Body of pancreas (tissue), 4 donors: ENCODE measurements at regions not wholly inside any gene's neighbourhood (a gene's known extent, or its start where the extent isn't known, plus 50 kb on each side); places are given as distances from the start of the nearest gene placed in this dataset.
"Not testable (repeated sequence)": the region's sequence is repeated elsewhere in the genome, so short reads cannot be mapped to it uniquely, and the experiment has no call there.

ENCODE experiments used
- ATAC-seq: fragments of 150-250 bp; one replicate; pipeline ENCODE4 v1.9.1; 2016
- DNase-seq, 4 donors: peaks; one replicate each; pipeline ENCODE4 v3.0.0-alpha.2; 2019
- H3K27ac ChIP-seq, 4 donors: fragments of 200-600 bp; sonication (generic); 1 replicate in 3 of 4; 2 replicates in 1 of 4; pipeline versions ENCODE4 v1.5.1 to v1.6.1; 2016 to 2019; ENCODE audit warnings: mild to moderate bottlenecking in 1 of 4, mixed read lengths in 1 of 4, moderate library complexity in 1 of 4
- H3K27me3 ChIP-seq, 2 donors: fragments of 200-600 bp; sonication (generic); one replicate each; pipeline ENCODE4 v1.6.0; 2016; ENCODE audit warnings: mild to moderate bottlenecking in 1 of 2
- H3K36me3 ChIP-seq, 2 donors: fragments of 200-600 bp; sonication (generic); replicated peaks in 1 of 2; 2 replicates each; pipeline ENCODE4 v1.5.1; 2016; ENCODE audit warnings: low read depth in 2 of 2; ENCODE audit not compliant: insufficient read depth in 1 of 2
- H3K4me1 ChIP-seq: fragments of 200-600 bp; sonication (generic); one replicate; pipeline ENCODE4 v1.6.0; 2016
- H3K4me3 ChIP-seq, 2 donors: fragments of 200-600 bp; sonication (generic); 1 replicate in 1 of 2; 2 replicates in 1 of 2; pipeline ENCODE4 v1.5.1; 2016 to 2019
- H3K9me3 ChIP-seq, 3 donors: fragments of 200-600 bp; sonication (generic); 1 replicate in 2 of 3; 2 replicates in 1 of 3; pipeline ENCODE4 v1.5.1; 2016
- WGBS, 2 donors: methylation state at CpG; one replicate each; pipeline ENCODE4 v1.1.5; 2017; 5-methylcytosine and 5-hydroxymethylcytosine counted together
- intact Hi-C: fragments of 100-400 bp; cut with DNase I; formaldehyde crosslinking; loops from one replicate; pipeline ENCODE4 v1.15.1; 2023

GRCh38 chr15:20473465-20473864 lies 68.1 kb downstream of the GOLGA6L6 start:
- H3K36me3 ChIP-seq, ATAC-seq, intact Hi-C loops, H3K4me1 ChIP-seq, H3K4me3 ChIP-seq, H3K27me3 ChIP-seq, H3K9me3 ChIP-seq, H3K27ac ChIP-seq, DNase-seq: not testable (repeated sequence)
- no CpG with 5 or more reads among the region's 2 CpGs for WGBS, 2 donors

- H3K27me3 ChIP-seq, ATAC-seq, intact Hi-C loops, H3K36me3 ChIP-seq, H3K27ac ChIP-seq, H3K4me1 ChIP-seq, H3K9me3 ChIP-seq, DNase-seq, H3K4me3 ChIP-seq: not testable (repeated sequence)
- WGBS, 2 donors, result no CpG with 5 or more reads among the region's 4 CpGs
Measured at GRCh38 chr15:20472983-20473382, 68.6 kb downstream of the GOLGA6L6 start.

- H3K36me3 ChIP-seq, H3K4me3 ChIP-seq, DNase-seq, H3K27ac ChIP-seq, intact Hi-C loops, H3K27me3 ChIP-seq, H3K9me3 ChIP-seq, H3K4me1 ChIP-seq, ATAC-seq: not testable (repeated sequence)
- no CpG with 5 or more reads among the region's 6 CpGs for WGBS, 2 donors
Measured at GRCh38 chr15:20470810-20471209, 70.8 kb downstream of the GOLGA6L6 start.

- H3K4me3 ChIP-seq, H3K4me1 ChIP-seq, H3K27ac ChIP-seq, intact Hi-C loops, ATAC-seq, DNase-seq, H3K9me3 ChIP-seq, H3K27me3 ChIP-seq, H3K36me3 ChIP-seq: not testable (repeated sequence)
- WGBS, 2 donors, result no CpG with 5 or more reads among the region's 3 CpGs
Measured at GRCh38 chr15:20441138-20441537, 100.5 kb downstream of the GOLGA6L6 start.

GRCh38 chr15:20440390-20440789 lies 101.2 kb downstream of the GOLGA6L6 start:
- H3K27ac ChIP-seq, H3K4me3 ChIP-seq, DNase-seq, H3K4me1 ChIP-seq, ATAC-seq, H3K27me3 ChIP-seq, H3K9me3 ChIP-seq, H3K36me3 ChIP-seq, intact Hi-C loops: not testable (repeated sequence)
- 99 to 100% methylated on average over 1 to 7 of the region's 11 CpGs for WGBS, 2 donors

- not testable (repeated sequence) for ATAC-seq, DNase-seq
- 65% methylated on average over 2 to 3 of the region's 15 CpGs for WGBS, 2 donors
Measured at GRCh38 chr15:20439111-20439510, 102.5 kb downstream of the GOLGA6L6 start.

GRCh38 chr15:20438255-20438654 lies 103.3 kb downstream of the GOLGA6L6 start:
- intact Hi-C loops, H3K4me3 ChIP-seq, H3K27me3 ChIP-seq, ATAC-seq, H3K9me3 ChIP-seq, H3K4me1 ChIP-seq, H3K27ac ChIP-seq, H3K36me3 ChIP-seq, DNase-seq: not testable (repeated sequence)
- WGBS, 2 donors, result no CpG with 5 or more reads among the region's 8 CpGs

More at GRCh38 chr15:20439111-20439510, 102.5 kb downstream of the GOLGA6L6 start:
- H3K27me3 ChIP-seq, H3K36me3 ChIP-seq, intact Hi-C loops, H3K27ac ChIP-seq, H3K4me3 ChIP-seq, H3K4me1 ChIP-seq, H3K9me3 ChIP-seq: not testable (repeated sequence)

- H3K4me1 ChIP-seq, ATAC-seq, DNase-seq, H3K4me3 ChIP-seq, H3K36me3 ChIP-seq, intact Hi-C loops, H3K27ac ChIP-seq, H3K27me3 ChIP-seq, H3K9me3 ChIP-seq: not testable (repeated sequence)
- WGBS, 2 donors, result no CpG with 5 or more reads among the region's 7 CpGs
Measured at GRCh38 chr15:20433468-20433867, 108.1 kb downstream of the GOLGA6L6 start.

GRCh38 chr15:20430495-20430894 lies 111.1 kb downstream of the GOLGA6L6 start:
- intact Hi-C loops, H3K27me3 ChIP-seq, ATAC-seq, H3K9me3 ChIP-seq, H3K4me1 ChIP-seq, DNase-seq, H3K27ac ChIP-seq, H3K36me3 ChIP-seq, H3K4me3 ChIP-seq: not testable (repeated sequence)
- no CpG with 5 or more reads among the region's 11 CpGs for WGBS, 2 donors

GRCh38 chr15:20420710-20421109 lies 120.9 kb downstream of the GOLGA6L6 start:
- intact Hi-C loops, H3K4me1 ChIP-seq, H3K27ac ChIP-seq, H3K36me3 ChIP-seq, H3K4me3 ChIP-seq, H3K9me3 ChIP-seq, DNase-seq, ATAC-seq: not testable (repeated sequence)
- H3K27me3 ChIP-seq, result peaks cover 0 to 14% of the 10 kb centered on the region in 2 donors
- 22 to 28% methylated on average over 2 of the region's 2 CpGs for WGBS, 2 donors

- peaks cover 0 to 14% of the 10 kb centered on the region in 2 donors for H3K27me3 ChIP-seq
- H3K9me3 ChIP-seq, H3K27ac ChIP-seq, H3K4me3 ChIP-seq, H3K36me3 ChIP-seq, H3K4me1 ChIP-seq, ATAC-seq, DNase-seq, intact Hi-C loops: not testable (repeated sequence)
- 50 to 55% methylated on average over 7 of the region's 7 CpGs for WGBS, 2 donors
Measured at GRCh38 chr15:20416618-20417017, 125.0 kb downstream of the GOLGA6L6 start.

- H3K36me3 ChIP-seq, H3K27ac ChIP-seq, intact Hi-C loops, H3K4me1 ChIP-seq, H3K4me3 ChIP-seq, H3K27me3 ChIP-seq, ATAC-seq, DNase-seq, H3K9me3 ChIP-seq: not testable (repeated sequence)
- WGBS, 2 donors, result 82 to 83% methylated on average over 4 of the region's 4 CpGs
Measured at GRCh38 chr15:20409667-20410198, 131.9 kb downstream of the GOLGA6L6 start.
